ENCODE measurements at regions not wholly inside any gene's neighbourhood (a gene's known extent, or its start where the extent isn't known, plus 50 kb on each side); places are given as distances from the start of the nearest gene placed in this dataset.

- TF ChIP-seq, protein P1, sequence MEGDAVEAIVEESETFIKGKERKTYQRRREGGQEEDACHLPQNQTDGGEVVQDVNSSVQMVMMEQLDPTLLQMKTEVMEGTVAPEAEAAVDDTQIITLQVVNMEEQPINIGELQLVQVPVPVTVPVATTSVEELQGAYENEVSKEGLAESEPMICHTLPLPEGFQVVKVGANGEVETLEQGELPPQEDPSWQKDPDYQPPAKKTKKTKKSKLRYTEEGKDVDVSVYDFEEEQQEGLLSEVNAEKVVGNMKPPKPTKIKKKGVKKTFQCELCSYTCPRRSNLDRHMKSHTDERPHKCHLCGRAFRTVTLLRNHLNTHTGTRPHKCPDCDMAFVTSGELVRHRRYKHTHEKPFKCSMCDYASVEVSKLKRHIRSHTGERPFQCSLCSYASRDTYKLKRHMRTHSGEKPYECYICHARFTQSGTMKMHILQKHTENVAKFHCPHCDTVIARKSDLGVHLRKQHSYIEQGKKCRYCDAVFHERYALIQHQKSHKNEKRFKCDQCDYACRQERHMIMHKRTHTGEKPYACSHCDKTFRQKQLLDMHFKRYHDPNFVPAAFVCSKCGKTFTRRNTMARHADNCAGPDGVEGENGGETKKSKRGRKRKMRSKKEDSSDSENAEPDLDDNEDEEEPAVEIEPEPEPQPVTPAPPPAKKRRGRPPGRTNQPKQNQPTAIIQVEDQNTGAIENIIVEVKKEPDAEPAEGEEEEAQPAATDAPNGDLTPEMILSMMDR (conservative IDR thresholded peaks at IDR 0.05; ENCODE audit: low read length) = no peak
- no peak for TF ChIP-seq EZH2phosphoT487 (IDR thresholded peaks at IDR 0.05; ENCODE audit: borderline replicate concordance)
Observed at GRCh38 chr4:173684223-173684622, 154.2 kb upstream of the HAND2 start.

Measured in Loucy (cell line).